Esophagus squamous epithelium (tissue), 4 donors: ENCODE measurements at regions not wholly inside any gene's neighbourhood (a gene's known extent, or its start where the extent isn't known, plus 50 kb on each side); places are given as distances from the start of the nearest gene placed in this dataset.

Source experiments
- POLR2A ChIP-seq, 4 donors: fragments of 450-650 bp; IDR thresholded peaks; one replicate each; pipeline ENCODE4 v1.6.1; 2017; ENCODE audit warnings: antibody characterized with exemption in 4 of 4, mild to moderate bottlenecking in 4 of 4, moderate library complexity in 3 of 4
- TF ChIP-seq, protein P1 (sequence below), 6 experiments: fragments of 450-650 bp in 4 of 6; fragments of 200-600 bp in 2 of 6; sonication (generic) in 2 of 6; IDR thresholded peaks; one replicate each; pipeline ENCODE4 v1.5.1; 2016 to 2019; ENCODE audit warnings: antibody characterized with exemption in 6 of 6, mild to moderate bottlenecking in 4 of 6, moderate library complexity in 4 of 6

DNA sequence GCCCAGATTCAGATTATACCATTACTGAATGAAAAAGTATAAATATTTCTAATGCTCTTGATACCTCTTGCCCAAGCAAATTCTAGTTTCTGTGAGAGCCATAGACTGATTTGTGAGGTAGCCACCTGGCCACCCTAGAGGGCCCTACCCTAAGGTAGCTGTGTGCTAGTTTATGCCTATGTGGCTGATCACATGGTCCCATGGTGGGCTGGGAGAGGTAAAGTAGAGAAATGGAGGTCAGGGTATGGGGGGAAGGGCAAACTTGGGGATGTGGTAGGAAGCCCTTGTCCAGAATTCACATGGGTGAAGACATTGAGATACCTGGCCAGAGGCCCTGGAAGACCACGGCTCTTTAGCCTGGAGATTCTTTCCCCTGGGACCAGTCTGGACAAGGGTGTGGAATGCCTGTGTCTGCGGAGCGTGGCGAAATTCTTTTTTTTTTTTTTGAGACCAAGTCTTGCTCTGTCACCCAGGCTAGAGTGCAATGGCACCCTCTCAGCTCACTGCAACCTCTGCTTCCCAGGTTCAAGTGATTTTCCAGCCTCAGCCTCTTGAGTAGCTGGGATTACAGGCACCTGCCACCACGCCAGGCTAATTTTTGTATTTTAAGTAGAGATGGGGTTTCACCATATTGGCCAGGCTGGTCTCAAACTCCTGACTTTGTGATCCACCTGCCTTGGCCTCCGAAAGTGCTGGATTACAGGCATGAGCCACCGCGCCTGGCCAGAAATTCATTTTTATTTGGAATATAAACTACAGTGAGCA, 639.4 kb downstream of the ACTR3B start:
- TF ChIP-seq POLR2A (IDR thresholded peaks at IDR 0.05), result no peak
- TF ChIP-seq, protein P1, sequence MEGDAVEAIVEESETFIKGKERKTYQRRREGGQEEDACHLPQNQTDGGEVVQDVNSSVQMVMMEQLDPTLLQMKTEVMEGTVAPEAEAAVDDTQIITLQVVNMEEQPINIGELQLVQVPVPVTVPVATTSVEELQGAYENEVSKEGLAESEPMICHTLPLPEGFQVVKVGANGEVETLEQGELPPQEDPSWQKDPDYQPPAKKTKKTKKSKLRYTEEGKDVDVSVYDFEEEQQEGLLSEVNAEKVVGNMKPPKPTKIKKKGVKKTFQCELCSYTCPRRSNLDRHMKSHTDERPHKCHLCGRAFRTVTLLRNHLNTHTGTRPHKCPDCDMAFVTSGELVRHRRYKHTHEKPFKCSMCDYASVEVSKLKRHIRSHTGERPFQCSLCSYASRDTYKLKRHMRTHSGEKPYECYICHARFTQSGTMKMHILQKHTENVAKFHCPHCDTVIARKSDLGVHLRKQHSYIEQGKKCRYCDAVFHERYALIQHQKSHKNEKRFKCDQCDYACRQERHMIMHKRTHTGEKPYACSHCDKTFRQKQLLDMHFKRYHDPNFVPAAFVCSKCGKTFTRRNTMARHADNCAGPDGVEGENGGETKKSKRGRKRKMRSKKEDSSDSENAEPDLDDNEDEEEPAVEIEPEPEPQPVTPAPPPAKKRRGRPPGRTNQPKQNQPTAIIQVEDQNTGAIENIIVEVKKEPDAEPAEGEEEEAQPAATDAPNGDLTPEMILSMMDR (IDR thresholded peaks at IDR 0.05), result no peak
